Activated T-helper 17 cell treated with anti-CD3 and anti-CD28 coated beads, Interleukin-2, amount 50 U/mL, for 72 hours (primary cell): ENCODE measurements at regions not wholly inside any gene's neighbourhood (a gene's known extent, or its start where the extent isn't known, plus 50 kb on each side); places are given as distances from the start of the nearest gene placed in this dataset.
"Not testable (repeated sequence)": the region's sequence is repeated elsewhere in the genome, so short reads cannot be mapped to it uniquely, and the experiment has no call there.

Experiments
- ATAC-seq: fragments of 150-1000 bp; cut with Tn5 transposase; replicated peaks from 2 replicates; pipeline ENCODE4 v1.10.0; 2021; ENCODE audit warnings: mild to moderate bottlenecking, moderate library complexity
- H3K27ac Mint-ChIP-seq: one replicate; pipeline ENCODE4 v1.8.0; 2022; ENCODE audit warnings: mixed read lengths
- H3K27me3 Mint-ChIP-seq: one replicate; pipeline ENCODE4 v1.8.0; 2022; ENCODE audit warnings: mixed read lengths
- H3K36me3 Mint-ChIP-seq: one replicate; pipeline ENCODE4 v1.8.0; 2022; ENCODE audit warnings: low read depth, mild to moderate bottlenecking, mixed read lengths
- H3K4me1 Mint-ChIP-seq: one replicate; pipeline ENCODE4 v1.8.0; 2022; ENCODE audit warnings: mixed read lengths
- H3K4me3 Mint-ChIP-seq: one replicate; pipeline ENCODE4 v1.8.0; 2022; ENCODE audit warnings: mild to moderate bottlenecking, mixed read lengths
- H3K9me3 Mint-ChIP-seq: one replicate; pipeline ENCODE4 v1.8.0; 2022; ENCODE audit warnings: mixed read lengths

DNA sequence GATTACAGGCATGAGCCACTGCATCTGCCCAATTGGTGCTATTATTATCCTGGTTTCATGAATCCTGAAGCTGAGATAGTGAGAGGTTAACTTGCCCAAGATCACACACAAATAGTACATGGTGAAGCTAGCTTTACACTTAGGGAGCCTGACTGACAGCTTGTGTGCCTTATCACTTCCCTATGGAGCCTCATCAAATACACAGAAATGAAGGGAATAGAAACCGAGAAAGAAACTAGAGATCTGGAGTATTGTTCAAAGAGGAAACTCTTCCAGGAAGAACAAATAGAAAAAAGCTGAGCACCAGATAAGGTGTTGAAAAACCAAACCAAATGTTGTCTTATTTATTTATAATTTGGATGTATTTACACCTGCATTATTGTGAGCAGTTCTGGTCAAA, 155.0 kb upstream of the CITED2 start:
- Mint-ChIP-seq H3K27me3 (no peaks in the 10 kb centered on the region), H3K9me3 (peaks cover 6% of the 10 kb centered on the region), H3K27ac (peak overlapping the region; percentile 86), H3K4me1 (peaks cover 21% of the 10 kb centered on the region), H3K36me3 (no peaks in the 10 kb centered on the region), H3K4me3 (peak overlapping the region; percentile 80)
- no peak for ATAC-seq

DNA sequence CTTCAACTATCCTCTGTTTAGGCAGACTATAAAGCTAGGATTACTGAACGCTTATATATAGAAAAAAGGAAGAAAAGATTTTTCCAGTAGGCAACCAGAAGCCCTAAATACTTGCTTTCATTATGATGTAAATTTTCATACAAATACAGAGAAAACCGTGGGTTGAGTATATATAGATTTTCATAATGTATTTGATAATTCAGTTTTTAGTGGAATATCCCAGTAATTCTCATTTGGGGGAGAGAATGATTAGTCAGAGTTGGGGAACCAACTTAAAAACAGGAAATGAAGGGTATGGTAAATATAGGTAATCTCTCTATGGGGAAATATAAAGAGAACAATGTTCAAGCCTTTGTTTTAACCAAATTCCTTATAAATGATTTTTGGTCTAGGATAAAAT, 154.0 kb upstream of the CITED2 start:
- peak; percentile 23 for ATAC-seq
- Mint-ChIP-seq H3K9me3 (peaks cover 6% of the 10 kb centered on the region), H3K27ac (peak overlapping the region; percentile 86), H3K36me3 (no peaks in the 10 kb centered on the region), H3K27me3 (no peaks in the 10 kb centered on the region), H3K4me1 (peaks cover 15% of the 10 kb centered on the region), H3K4me3 (peak overlapping the region; percentile 80)

DNA sequence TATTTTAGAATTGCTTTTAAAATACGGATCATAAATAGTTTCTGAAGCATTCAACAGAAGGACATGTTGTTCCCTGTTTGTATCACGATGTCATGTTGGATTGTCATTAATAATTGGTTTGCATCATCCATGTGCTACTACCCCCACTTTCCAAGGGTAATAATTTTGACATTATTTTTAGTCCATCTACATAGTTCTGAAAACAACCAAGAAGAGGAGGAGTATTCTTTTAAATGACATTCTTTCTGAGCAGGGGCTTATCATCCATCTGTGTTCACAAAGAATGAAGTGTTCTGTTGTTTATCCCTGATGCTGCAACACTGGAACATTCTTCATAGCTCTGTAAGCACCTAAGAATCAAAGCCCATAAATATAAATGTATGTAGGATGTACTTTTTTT, 151.0 kb upstream of the CITED2 start:
- Mint-ChIP-seq H3K27ac (no peak overlapping the region), H3K9me3 (peaks cover 6% of the 10 kb centered on the region), H3K4me1 (peaks cover 20% of the 10 kb centered on the region), H3K27me3 (no peaks in the 10 kb centered on the region), H3K4me3 (no peak overlapping the region), H3K36me3 (no peaks in the 10 kb centered on the region)
- no peak for ATAC-seq

DNA sequence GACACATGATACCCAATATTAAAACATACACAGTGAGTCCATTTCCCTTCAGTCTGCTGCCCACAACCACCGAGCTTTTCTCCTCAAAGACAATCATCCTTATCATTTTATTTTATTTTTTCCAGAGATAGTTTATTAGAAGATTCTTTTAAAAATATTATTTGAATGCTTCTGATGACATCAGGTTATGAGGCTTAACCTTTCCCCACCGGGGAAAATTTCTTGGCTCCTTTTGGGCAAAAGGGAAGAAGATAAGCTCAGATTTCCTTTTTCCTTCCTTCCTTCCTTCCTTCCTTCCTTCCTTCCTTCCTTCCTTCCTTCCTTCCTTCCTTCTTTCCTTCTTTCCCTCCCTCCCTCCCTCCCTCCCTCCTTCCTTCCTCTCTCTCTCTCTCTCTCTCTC, 149.5 kb upstream of the CITED2 start:
- Mint-ChIP-seq H3K27me3 (no peaks in the 10 kb centered on the region), H3K27ac (no peak overlapping the region), H3K36me3 (no peaks in the 10 kb centered on the region), H3K9me3 (no peaks in the 10 kb centered on the region), H3K4me1 (peaks cover 19% of the 10 kb centered on the region), H3K4me3 (no peak overlapping the region)
- no peak for ATAC-seq

DNA sequence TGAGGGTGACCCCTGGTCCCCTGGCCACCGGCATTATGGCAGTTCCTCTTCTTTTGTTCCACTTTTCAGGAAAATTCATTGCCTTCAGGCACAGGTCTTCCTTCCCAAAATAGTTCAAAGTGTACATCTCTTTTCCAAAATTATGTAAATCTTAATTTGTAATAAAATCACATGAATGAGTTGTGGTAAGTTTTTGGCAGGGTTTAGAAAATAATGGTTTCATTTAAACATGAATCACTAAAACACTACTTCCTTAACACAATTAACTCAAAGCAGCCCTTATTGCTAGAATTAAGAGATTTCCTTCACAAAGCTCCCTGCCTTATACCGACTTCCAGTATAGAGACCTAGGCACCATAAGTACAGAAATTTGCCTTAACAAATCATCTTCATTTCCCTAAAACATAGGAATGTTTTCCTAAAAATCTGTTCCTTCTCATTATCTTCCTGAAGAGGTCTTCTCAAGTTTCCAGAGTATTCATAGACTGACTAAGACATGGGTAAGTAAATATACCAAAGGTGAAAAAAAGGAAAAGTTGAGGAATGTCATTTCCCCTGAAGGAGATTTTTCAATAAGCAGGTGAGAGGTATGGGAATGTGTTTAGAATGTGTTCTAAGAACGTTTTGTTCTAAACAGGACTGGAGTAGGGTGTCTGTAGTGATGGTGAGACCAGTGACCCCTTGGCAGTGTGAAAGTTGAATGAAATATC, 148.2 kb upstream of the CITED2 start:
- ATAC-seq, result no peak
- Mint-ChIP-seq H3K9me3 (no peaks in the 10 kb centered on the region), H3K36me3 (no peaks in the 10 kb centered on the region), H3K27me3 (no peaks in the 10 kb centered on the region), H3K4me3 (peak overlapping the region; percentile 39), H3K27ac (peak overlapping the region; percentile 18), H3K4me1 (peaks cover 23% of the 10 kb centered on the region)

DNA sequence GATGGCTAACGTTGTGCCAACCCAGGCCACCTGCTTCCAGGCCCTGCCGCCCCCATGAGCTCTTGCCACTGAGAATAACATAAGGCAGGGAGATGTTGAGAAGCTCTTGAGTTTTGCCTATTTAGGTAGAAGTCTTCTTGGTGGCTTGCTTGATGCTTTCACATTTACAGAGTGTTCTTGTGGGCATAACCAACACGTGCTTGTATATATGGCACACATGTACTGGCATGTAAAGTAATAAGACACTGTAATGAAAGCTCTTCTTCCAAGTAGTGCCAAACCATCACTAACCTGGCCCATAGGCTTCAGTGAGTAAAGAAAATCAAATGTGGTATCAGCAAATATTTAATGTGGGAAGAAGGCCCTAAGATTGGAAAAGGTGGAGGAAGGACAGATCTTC, 146.9 kb upstream of the CITED2 start:
- no peak for ATAC-seq
- Mint-ChIP-seq H3K27me3 (no peaks in the 10 kb centered on the region), H3K4me3 (no peak overlapping the region), H3K36me3 (no peaks in the 10 kb centered on the region), H3K27ac (peak overlapping the region; percentile 86), H3K9me3 (no peaks in the 10 kb centered on the region), H3K4me1 (peaks cover 26% of the 10 kb centered on the region)

DNA sequence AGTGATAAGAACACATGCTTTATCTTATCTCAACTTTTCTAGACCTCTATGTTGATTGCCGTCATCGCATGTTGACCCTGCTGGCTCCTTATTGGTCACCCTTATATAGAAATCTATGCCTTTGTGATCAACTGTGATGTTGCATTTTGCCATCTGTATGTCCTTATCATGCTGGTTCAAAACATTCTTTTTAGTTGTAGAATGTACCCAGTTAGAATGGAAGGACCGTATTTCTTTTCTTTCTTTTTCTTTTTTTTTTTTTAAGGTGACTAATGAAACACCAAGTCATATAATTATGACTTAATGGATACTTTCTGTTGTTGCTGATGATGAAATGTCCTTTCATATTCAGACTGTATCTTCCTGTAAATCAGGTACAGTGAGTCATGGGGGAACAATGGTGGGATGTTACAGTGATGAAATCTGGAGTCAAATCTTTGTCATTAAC, 145.9 kb upstream of the CITED2 start:
- ATAC-seq, result peak; percentile 75

DNA sequence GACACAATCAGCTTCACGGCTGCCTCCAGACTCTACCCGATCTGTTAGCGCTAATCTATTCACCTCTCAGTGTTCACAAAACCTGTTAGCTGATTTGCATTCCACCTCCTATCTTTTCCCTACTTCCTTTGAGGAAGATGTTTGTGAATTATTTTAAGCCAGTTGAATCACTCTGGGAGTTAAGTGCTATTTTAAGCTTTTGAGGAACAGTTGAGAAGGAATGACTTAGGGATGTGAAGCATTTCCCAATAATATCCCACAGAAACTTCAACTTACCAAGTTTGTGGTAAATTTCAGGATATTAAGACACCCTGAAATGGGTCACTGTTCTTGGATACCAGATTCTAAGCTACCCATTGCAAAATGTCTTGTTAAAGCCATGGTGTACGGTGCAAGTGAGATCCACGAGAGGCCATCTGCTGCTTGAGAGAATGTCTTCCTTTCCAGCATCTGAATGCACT, 145.2 kb upstream of the CITED2 start:
- H3K27ac Mint-ChIP-seq, result peak overlapping the region; percentile 86

More for the DNA sequence above, 145.9 kb upstream of the CITED2 start:
- no peaks in the 10 kb centered on the region for H3K27me3 Mint-ChIP-seq
- peak overlapping the region; percentile 86 for H3K27ac Mint-ChIP-seq
- peak overlapping the region; percentile 49 for H3K4me3 Mint-ChIP-seq
- H3K36me3 Mint-ChIP-seq, result no peaks in the 10 kb centered on the region
- peaks cover 29% of the 10 kb centered on the region for H3K4me1 Mint-ChIP-seq
- H3K9me3 Mint-ChIP-seq, result no peaks in the 10 kb centered on the region

DNA sequence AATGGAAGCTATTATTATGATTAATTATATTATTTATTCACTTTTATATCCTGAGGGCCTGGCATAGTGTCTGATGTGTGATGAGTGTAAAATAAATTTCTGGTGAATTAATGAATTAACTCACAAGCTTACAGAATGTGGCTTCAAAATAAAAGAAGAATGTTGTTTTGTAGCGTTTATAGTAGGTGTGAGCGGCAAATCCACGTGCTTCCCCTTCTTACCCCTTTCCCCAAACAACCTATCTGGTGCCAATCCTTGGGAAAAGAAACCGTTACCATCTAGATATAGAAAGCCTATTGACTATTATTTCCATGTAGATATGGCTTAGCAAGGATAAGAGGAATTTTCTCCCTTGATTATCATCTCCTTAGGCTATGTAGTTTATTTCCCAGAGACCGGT, 144.6 kb upstream of the CITED2 start:
- Mint-ChIP-seq H3K4me3 (no peak overlapping the region), H3K36me3 (no peaks in the 10 kb centered on the region), H3K4me1 (peaks cover 38% of the 10 kb centered on the region), H3K9me3 (no peaks in the 10 kb centered on the region), H3K27ac (no peak overlapping the region), H3K27me3 (no peaks in the 10 kb centered on the region)
- no peak for ATAC-seq

More for the DNA sequence above, 145.2 kb upstream of the CITED2 start:
- H3K9me3 Mint-ChIP-seq, result no peaks in the 10 kb centered on the region
- H3K27me3 Mint-ChIP-seq, result no peaks in the 10 kb centered on the region
- peaks cover 37% of the 10 kb centered on the region for H3K4me1 Mint-ChIP-seq
- no peaks in the 10 kb centered on the region for H3K36me3 Mint-ChIP-seq
- ATAC-seq, result no peak
- H3K4me3 Mint-ChIP-seq, result peak overlapping the region; percentile 49

DNA sequence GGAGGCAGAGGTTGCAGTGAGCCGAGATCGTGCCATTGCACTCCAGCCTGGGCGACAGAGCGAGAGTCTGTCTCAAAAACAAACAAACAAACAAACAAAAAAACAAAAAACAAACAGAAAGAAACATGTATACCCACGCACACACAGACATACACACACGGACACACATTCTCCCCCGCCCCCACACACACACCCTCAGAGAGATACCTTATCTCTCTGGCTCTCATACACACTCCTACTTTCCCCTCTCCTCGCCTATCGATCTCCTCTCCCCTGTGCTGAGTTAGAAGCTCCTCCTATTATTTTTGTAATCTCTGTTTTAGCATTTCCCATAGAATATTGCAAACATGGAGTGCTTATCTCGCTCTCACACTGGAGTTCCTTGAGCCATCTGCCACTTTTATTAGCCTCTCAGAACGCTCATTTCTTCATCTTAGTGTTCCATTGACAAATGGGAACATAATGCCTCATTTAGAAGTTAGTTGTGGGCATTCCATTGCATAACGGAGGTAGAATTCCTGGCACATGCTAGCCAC, 144.2 kb upstream of the CITED2 start:
- ATAC-seq, result no peak
- H3K27ac Mint-ChIP-seq, result no peak overlapping the region

DNA sequence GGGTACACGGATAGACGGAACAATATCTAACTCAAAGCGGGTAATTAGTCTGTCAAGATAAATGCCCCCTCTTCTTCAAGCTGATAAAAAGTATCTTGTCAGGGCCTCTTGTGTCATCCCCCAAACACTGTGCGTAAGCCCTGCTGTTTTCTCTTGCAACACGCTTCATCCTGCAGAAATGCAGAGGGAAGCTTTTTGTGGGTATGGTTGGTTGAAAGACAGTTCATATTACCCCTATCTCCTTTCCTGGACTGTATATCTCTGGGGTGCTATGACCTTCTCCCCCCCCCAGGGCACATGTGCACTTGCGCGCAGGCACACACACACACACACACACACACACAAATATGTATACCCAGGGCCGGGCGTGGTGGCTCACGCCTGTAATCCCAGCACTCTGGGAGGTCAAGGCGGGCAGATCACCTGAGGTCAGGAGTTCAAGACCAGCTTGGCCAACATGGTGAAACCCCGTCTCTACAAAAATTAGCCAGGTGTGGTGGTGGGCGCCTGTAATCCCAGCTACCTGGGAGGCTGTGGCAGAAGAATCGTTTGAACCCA, 143.6 kb upstream of the CITED2 start:
- not testable (repeated sequence) for H3K36me3 Mint-ChIP-seq, ATAC-seq, H3K4me3 Mint-ChIP-seq, H3K27me3 Mint-ChIP-seq, H3K27ac Mint-ChIP-seq, H3K9me3 Mint-ChIP-seq
- peaks cover 37% of the 10 kb centered on the region for H3K4me1 Mint-ChIP-seq

More for the DNA sequence above, 144.2 kb upstream of the CITED2 start:
- no peak overlapping the region for H3K4me3 Mint-ChIP-seq
- H3K9me3 Mint-ChIP-seq, result no peaks in the 10 kb centered on the region
- H3K4me1 Mint-ChIP-seq, result peaks cover 38% of the 10 kb centered on the region
- no peaks in the 10 kb centered on the region for H3K27me3 Mint-ChIP-seq
- H3K36me3 Mint-ChIP-seq, result no peaks in the 10 kb centered on the region

DNA sequence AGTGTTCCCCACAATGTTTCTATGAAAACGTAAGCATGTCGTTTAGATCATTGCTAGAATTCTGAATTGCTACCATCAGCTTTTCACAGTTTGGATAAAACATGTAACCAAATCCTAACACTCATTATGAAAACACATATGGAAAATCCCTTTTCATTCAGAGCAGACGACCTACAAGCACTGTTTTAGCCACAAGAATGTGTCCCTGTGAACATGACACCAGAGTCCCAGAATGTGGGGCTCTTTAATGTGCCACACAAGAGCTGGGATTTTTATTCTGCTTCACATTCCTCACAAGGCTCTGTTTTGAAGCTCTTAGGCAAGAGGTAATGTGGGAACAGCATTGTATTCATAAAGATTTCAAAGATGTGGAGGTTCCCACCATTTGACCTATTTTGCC, 141.1 kb upstream of the CITED2 start:
- Mint-ChIP-seq H3K4me3 (peak overlapping the region; percentile 67), H3K9me3 (no peaks in the 10 kb centered on the region), H3K27ac (peak overlapping the region; percentile 90), H3K36me3 (no peaks in the 10 kb centered on the region), H3K27me3 (no peaks in the 10 kb centered on the region), H3K4me1 (peaks cover 27% of the 10 kb centered on the region)
- ATAC-seq, result peak; percentile 88

DNA sequence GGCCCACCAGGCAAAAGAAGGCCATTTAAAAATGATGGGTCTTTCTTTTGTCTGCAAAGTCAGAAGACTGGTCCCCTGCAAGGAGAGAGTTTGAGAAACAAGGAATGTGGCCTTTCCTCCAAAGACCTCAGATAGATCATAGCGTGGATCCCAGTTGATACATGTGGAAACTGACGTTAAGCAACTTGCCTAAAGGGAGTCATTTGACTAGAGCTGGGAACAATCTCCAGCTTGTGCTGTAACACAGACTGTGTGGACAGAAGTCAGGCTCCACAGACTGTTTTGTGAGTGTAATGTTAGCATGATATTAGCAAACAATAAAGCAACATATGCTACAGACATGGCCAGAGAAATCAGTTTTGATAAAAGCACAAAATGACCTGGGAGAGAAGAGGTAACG, 140.4 kb upstream of the CITED2 start:
- Mint-ChIP-seq H3K27me3 (no peaks in the 10 kb centered on the region), H3K36me3 (no peaks in the 10 kb centered on the region), H3K4me1 (peaks cover 20% of the 10 kb centered on the region), H3K27ac (peak overlapping the region; percentile 90), H3K4me3 (peak overlapping the region; percentile 67), H3K9me3 (no peaks in the 10 kb centered on the region)
- ATAC-seq, result no peak

DNA sequence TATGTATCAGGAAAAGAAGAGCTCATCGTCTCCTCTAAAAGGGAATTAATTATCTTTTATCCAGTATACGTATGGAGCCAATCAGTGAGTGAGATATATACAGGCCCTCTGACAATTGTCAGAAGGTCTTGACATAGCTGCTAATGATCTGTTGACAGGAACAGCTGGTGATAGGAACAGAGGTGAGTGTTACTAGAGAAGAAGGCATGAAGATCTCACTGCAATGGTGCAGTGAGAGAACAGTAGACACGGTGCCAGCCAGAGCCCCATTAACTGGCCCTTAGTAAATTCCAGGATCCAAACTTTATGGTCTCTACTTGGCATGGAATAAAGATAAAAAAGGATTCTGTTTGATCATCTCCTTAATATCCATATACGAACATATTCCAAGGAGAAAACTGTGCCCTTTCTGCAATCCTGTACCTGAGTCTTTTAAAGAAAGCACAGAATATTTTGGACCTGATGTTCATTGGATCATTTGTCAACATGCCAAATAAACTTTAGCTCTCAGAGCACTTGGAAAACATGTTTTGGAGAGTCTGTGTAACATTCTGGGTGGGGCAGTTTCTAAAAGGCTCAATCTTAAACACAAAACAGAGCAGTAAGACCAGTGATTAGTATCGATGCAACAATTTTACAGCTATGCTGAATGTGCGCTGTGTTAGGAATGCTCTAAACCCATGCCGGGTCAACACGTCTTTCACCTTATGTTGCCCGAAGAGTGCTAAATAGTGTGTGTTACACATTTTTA, 135.8 kb upstream of the CITED2 start:
- H3K36me3 Mint-ChIP-seq, result no peaks in the 10 kb centered on the region
- H3K4me1 Mint-ChIP-seq, result peaks cover 8% of the 10 kb centered on the region
- H3K27me3 Mint-ChIP-seq, result no peaks in the 10 kb centered on the region
- H3K4me3 Mint-ChIP-seq, result no peak overlapping the region
- no peaks in the 10 kb centered on the region for H3K9me3 Mint-ChIP-seq
- H3K27ac Mint-ChIP-seq, result no peak overlapping the region
- no peak for ATAC-seq
